GM18511 (cell line): ENCODE measurements at regions not wholly inside any gene's neighbourhood (a gene's known extent, or its start where the extent isn't known, plus 50 kb on each side); places are given as distances from the start of the nearest gene placed in this dataset.
A peak's percentile ranks its signal among the peaks of the same experiment; 100 is the strongest.

Experiments
- ATAC-seq: cut with Tn5 transposase; IDR thresholded peaks from one replicate; pipeline ENCODE4 v1.9.1; 2021; ENCODE audit warnings: mild to moderate bottlenecking, moderate library complexity; ENCODE audit not compliant: unreplicated experiment

GRCh38 chr9:20054734-20055133 lies 265.9 kb upstream of the SLC24A2 start:
- ATAC-seq = no peak

- ATAC-seq = peak; percentile 66
These were observed 260.1 kb upstream of the SLC24A2 start for GRCh38 chr9:20048985-20049384.

GRCh38 chr9:20048437-20048836 lies 259.6 kb upstream of the SLC24A2 start:
- ATAC-seq = peak; percentile 64

GRCh38 chr9:20044686-20045085 lies 255.8 kb upstream of the SLC24A2 start:
- no peak for ATAC-seq

DNA sequence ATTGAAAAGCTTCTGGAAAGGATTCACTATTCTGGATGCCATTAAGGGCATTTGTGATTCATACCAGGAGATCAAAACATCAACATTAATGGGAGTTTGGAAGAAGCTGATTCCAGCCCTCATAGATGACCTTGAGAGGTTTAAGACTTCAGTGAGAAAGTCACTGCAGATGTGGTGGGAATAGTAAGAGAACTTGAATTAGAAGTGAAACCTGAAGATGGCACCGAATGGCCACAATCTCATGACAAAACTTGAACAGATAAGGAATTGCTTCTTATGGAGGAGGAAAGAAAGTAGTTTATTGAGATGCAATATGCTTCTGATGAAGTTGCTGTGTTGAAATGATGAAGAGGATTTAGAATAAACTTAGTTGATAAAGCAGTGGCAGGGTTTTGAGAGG lies 254.6 kb upstream of the SLC24A2 start:
- peak; percentile 60 for ATAC-seq

DNA sequence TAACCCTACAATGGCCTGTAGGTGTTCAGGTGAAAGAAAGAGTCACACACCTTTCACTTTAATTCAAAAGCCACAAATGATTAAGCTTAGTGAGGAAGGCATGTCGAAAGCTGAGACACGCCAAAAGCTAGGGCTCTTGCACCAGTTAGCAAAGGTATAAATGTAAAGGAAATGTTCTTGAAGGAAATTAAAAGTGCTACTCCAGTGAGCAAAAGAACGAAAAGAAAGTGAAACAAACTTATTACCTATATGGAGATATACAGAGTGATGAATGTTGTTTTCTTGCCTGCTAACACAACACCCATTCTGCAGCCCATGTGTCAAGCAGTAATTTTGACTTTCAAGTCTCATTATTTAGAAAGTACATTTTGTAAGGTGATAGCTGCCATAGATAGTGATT lies 254.2 kb upstream of the SLC24A2 start:
- ATAC-seq = peak; percentile 77

DNA sequence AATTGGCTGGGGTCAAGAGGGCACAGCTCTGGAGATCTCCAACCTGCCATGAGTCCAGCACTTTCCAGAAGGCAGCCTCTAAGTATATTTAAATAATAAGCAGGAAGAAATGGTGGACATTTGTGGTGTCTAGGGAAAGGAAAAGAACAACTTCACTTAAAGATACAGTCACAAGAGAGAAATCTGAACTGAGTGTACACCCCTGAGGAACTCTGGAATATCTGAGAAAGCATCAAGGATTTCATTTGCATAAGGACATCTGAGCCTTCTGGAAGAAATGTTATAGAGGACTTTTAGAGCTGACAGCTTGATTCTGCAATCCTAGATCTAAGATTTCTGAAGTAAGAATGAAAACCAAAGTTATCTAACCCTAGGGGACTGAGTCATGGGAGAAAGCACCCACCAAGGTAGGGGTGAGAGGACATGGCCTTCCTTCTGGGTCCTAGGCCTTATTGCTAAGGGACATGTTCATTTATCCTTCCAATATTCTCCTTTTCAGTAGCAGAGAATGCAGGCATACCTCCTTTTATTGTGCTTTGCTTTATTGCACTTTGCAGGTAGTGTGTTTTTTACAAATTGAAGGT lies 253.4 kb upstream of the SLC24A2 start:
- ATAC-seq = no peak

GRCh38 chr9:20041697-20042081 lies 252.9 kb upstream of the SLC24A2 start:
- no peak for ATAC-seq

- no peak for ATAC-seq
These were observed 252.3 kb upstream of the SLC24A2 start for GRCh38 chr9:20040991-20041696.

DNA sequence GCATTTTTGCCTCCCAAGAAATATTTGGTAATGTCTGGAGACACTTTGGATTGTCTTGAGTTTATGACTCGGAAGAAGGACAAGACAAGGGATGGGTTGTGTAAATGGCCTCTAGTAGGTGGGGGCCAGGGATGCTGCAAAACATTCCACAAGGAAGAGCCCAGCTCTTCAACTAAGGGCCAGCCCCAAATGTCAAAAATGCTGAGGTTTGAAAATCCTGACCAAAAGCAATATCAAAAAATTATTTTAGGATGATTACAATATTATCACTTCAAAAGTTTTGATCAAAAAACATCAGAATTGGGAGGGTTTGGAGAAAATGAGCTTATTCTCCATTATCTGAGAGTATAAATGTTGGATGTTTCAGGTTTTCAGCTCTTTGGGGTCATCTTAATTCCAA lies 248.9 kb upstream of the SLC24A2 start:
- no peak for ATAC-seq

GRCh38 chr9:20033511-20033910 lies 244.7 kb upstream of the SLC24A2 start:
- no peak for ATAC-seq

GRCh38 chr9:20032413-20033006 lies 243.7 kb upstream of the SLC24A2 start:
- no peak for ATAC-seq

GRCh38 chr9:20031836-20032235 lies 243.0 kb upstream of the SLC24A2 start:
- ATAC-seq = no peak

DNA sequence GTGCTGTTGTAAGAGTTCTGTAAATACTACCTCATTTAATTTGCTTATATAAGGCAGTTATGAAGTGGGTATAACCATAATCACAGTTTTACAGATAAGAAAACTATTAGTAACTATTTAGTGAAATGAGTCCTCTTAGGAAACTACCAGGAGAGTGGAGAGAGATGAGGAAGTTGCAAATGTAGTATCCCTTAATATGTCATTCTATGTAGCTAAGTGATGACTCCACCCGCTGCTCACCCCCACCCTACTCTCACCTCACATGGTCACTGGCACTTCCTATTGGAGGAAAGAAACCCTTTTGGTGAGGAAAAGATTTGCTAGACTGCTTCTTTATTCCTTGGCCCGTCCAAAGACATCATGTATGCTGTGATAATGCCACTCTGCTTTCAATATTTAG lies 241.8 kb upstream of the SLC24A2 start:
- ATAC-seq = peak; percentile 32

GRCh38 chr9:20030221-20030620 lies 241.4 kb upstream of the SLC24A2 start:
- ATAC-seq = peak; percentile 78

DNA sequence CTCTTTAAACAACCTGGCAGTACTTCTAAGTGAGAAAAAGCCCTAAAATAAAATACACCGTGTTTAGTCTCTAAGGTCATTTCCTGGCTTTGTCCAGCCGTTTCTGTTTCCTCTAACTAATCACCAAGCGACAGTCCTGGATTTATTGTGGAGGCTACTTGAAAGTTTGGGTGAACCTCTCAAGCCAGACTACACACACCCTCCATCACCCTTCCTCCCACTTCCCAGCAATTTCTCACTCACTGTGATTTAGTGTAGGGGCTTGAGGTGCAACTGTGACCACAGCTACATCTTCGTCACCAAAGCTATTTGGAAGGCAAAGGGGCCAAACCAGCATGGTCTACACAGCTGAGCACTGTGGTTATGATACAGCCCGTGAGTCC lies 240.0 kb upstream of the SLC24A2 start:
- ATAC-seq = no peak

- no peak for ATAC-seq
These were observed 239.5 kb upstream of the SLC24A2 start for GRCh38 chr9:20028192-20028848.

DNA sequence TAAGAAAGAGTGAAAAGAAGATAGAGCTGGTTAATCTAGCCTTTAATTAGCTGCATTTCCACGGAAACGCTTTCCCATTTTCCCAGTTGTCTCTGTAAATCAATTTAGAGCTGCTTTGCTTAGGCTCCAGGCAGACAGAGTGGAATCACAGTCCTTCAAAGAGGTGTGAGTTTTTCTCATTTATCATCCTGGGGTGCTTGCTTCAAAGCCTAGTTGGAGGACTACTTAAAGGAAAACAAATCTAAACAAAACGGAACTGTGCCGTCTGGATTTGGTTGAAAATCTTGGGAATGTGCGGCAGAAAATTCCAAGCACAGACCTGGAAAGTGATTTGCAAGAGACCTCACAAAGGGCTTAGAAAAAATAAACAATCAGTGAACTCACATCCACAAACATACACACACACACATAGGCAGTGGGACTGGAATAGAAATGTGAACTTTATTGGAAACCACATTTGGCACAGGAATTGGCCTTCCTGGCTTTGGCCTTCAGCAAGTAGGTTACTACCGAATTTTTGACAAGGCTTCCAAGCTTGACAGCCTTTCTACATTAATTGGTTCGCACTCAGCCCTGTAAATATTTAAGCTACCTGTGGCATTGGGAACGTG lies 235.2 kb upstream of the SLC24A2 start:
- no peak for ATAC-seq

DNA sequence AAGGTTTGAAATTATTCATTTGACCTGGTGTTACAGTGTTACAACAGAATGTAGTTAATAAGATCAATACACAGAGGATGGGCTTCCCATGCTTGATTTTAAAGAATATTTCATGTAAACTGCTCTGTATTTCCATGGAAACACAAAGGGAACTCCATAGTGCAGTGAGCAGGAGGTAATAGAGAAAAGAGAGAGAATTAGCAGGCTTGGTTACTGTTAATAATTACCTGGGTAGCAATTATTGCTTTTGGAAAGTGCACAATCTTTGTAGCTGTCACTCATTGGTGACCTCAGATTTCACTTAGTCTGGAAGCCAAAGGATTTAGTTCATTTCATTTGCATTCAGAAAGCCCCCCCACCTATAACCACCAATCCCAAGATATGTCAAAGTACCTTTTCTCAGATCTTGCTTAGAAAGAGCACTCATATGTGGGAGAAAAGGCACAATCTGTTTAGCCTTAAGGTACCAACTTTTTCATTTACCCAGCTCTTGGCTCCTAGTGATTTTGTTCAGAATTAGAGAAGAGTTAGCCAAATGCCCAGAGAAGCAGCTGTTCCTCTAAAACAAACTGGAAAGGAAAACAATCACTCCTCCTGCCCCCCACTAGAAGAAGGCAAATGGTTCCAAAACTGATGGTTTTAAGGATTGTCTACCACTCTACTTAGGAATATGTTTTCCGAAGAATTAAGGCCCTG lies 234.5 kb upstream of the SLC24A2 start:
- ATAC-seq = no peak

GRCh38 chr9:20022410-20022809 lies 233.6 kb upstream of the SLC24A2 start:
- no peak for ATAC-seq

GRCh38 chr9:20016611-20017010 lies 227.8 kb upstream of the SLC24A2 start:
- no peak for ATAC-seq
